ENCODE measurements at regions not wholly inside any gene's neighbourhood (a gene's known extent, or its start where the extent isn't known, plus 50 kb on each side); places are given as distances from the start of the nearest gene placed in this dataset.

GRCh38 chr10:28738200-28738599 lies 60.9 kb downstream of the BAMBI start:
- intact Hi-C loops (cut with micrococcal nuclease; ENCODE audit: unreplicated experiment) (no loop called here), in situ Hi-C loops (cut with HindIII; ENCODE audit: low pct_unique_long_range_greater_than_20kb, low sequenced_read_pairs) (no loop called here)
- DNase-seq (ENCODE audit: low read depth, low spot score) (no peak), ATAC-seq (no peak)
- Histone ChIP-seq H3K4me3 (ENCODE audit: low read depth in 2 of 2, low read length in 2 of 2) (no peak overlapping the region), H3K36me3 (ENCODE audit: control insufficient read depth, insufficient read depth, low read length) (no peaks in the 10 kb centered on the region), H3K27ac (ENCODE audit: low read length) (no peak overlapping the region), H3K9me3 (ENCODE audit: control insufficient read depth, insufficient read depth, low read depth, low read length) (no peaks in the 10 kb centered on the region), H3K27me3 (ENCODE audit: control insufficient read depth, insufficient read depth, low read length) (no peaks in the 10 kb centered on the region; the same call in 1 of the 2 replicates), H3K4me1 (ENCODE audit: control insufficient read depth, insufficient read depth, low read length) (no peaks in the 10 kb centered on the region)
- BruUV-seq (replicated peaks): no TSS peak
- ChIA-PET POLR2A (interaction anchor here (0.6 kb wide), 1 partner anchor 930 kb away, joined by 3 read pairs; no protein-coding TSS in a partner anchor), CTCF (no interaction called here)
- TF ChIP-seq SIN3A (IDR thresholded peaks at IDR 0.05; ENCODE audit: borderline replicate concordance, insufficient read depth, low read depth, low read length): no peak
- TF ChIP-seq CTCF (IDR thresholded peaks at IDR 0.05): no peak
- TF ChIP-seq REST (IDR thresholded peaks at IDR 0.05; ENCODE audit: insufficient read depth in 1 of 2, low read depth in 2 of 2, low read length in 1 of 2): no peak
- no peak for TF ChIP-seq POLR2AphosphoS5 (IDR thresholded peaks at IDR 0.05; ENCODE audit: low read depth, low read length)
- no peak for TF ChIP-seq TCF7L2 (IDR thresholded peaks at IDR 0.05; ENCODE audit: low read depth, low read length)

- Histone ChIP-seq H3K36me3 (ENCODE audit: control insufficient read depth, insufficient read depth, low read length) (no peaks in the 10 kb centered on the region), H3K4me3 (ENCODE audit: low read depth in 2 of 2, low read length in 2 of 2) (no peak overlapping the region), H3K9me3 (ENCODE audit: control insufficient read depth, insufficient read depth, low read depth, low read length) (no peaks in the 10 kb centered on the region), H3K27me3 (ENCODE audit: control insufficient read depth, insufficient read depth, low read length) (no peaks in the 10 kb centered on the region; the same call in 1 of the 2 replicates), H3K4me1 (ENCODE audit: control insufficient read depth, insufficient read depth, low read length) (no peaks in the 10 kb centered on the region), H3K27ac (ENCODE audit: low read length) (no peak overlapping the region)
- no peak for ATAC-seq
- intact Hi-C loops (cut with micrococcal nuclease; ENCODE audit: unreplicated experiment) (no loop called here), in situ Hi-C loops (cut with HindIII; ENCODE audit: low pct_unique_long_range_greater_than_20kb, low sequenced_read_pairs) (no loop called here)
- no TSS peak for BruUV-seq (replicated peaks)
- DNase-seq (ENCODE audit: low read depth, low spot score): no peak
- POLR2A ChIA-PET: no interaction called here
- TF ChIP-seq TCF7L2 (IDR thresholded peaks at IDR 0.05; ENCODE audit: low read depth, low read length) (no peak), REST (IDR thresholded peaks at IDR 0.05; ENCODE audit: insufficient read depth in 1 of 2, low read depth in 2 of 2, low read length in 1 of 2) (no peak), POLR2AphosphoS5 (IDR thresholded peaks at IDR 0.05; ENCODE audit: low read depth, low read length) (no peak), SIN3A (IDR thresholded peaks at IDR 0.05; ENCODE audit: borderline replicate concordance, insufficient read depth, low read depth, low read length) (no peak), CTCF (IDR thresholded peaks at IDR 0.05) (no peak)
- CTCF ChIA-PET: no interaction called here
These were observed 66.3 kb downstream of the BAMBI start for GRCh38 chr10:28743576-28743975.

All from Panc1 (cell line).